GM18508 (cell line): ENCODE measurements at regions not wholly inside any gene's neighbourhood (a gene's known extent, or its start where the extent isn't known, plus 50 kb on each side); places are given as distances from the start of the nearest gene placed in this dataset.
"Not testable (repeated sequence)": the region's sequence is repeated elsewhere in the genome, so short reads cannot be mapped to it uniquely, and the experiment has no call there.

Experiments
- ATAC-seq: cut with Tn5 transposase; IDR thresholded peaks from one replicate; pipeline ENCODE4 v1.9.1; 2021; ENCODE audit warnings: moderate number of reproducible peaks; ENCODE audit not compliant: insufficient read depth, unreplicated experiment

GRCh38 chr5:83001796-83002381 is 75.3 kb downstream of the TMEM167A start:
- no peak for ATAC-seq

- no peak for ATAC-seq
These were observed 76.3 kb downstream of the TMEM167A start for GRCh38 chr5:83000922-83001321.

- no peak for ATAC-seq
These were observed 76.8 kb downstream of the TMEM167A start for GRCh38 chr5:83000428-83000827.

GRCh38 chr5:82993416-82993815 is 83.8 kb downstream of the TMEM167A start:
- ATAC-seq, result no peak

GRCh38 chr5:82992646-82993045 is 84.5 kb downstream of the TMEM167A start:
- ATAC-seq, result no peak

GRCh38 chr5:82991678-82992323 is 85.4 kb downstream of the TMEM167A start:
- no peak for ATAC-seq

GRCh38 chr5:82991059-82991458 is 86.1 kb downstream of the TMEM167A start:
- ATAC-seq, result no peak

GRCh38 chr5:82987188-82987587 is 90.0 kb downstream of the TMEM167A start:
- no peak for ATAC-seq

GRCh38 chr5:82986404-82986803 is 90.8 kb downstream of the TMEM167A start:
- ATAC-seq, result no peak

GRCh38 chr5:82985763-82986162 is 91.4 kb downstream of the TMEM167A start:
- no peak for ATAC-seq

GRCh38 chr5:82984786-82985735 is 92.1 kb downstream of the TMEM167A start:
- ATAC-seq, result no peak

- ATAC-seq, result no peak
These were observed 94.3 kb downstream of the TMEM167A start for GRCh38 chr5:82982846-82983245.

- ATAC-seq, result not testable (repeated sequence)
These were observed 100.3 kb downstream of the TMEM167A start for GRCh38 chr5:82976887-82977286.

- no peak for ATAC-seq
These were observed 101.4 kb downstream of the TMEM167A start for GRCh38 chr5:82975812-82976211.

- ATAC-seq, result no peak
These were observed 101.8 kb downstream of the TMEM167A start for GRCh38 chr5:82975396-82975795.

- ATAC-seq, result not testable (repeated sequence)
These were observed 102.8 kb downstream of the TMEM167A start for GRCh38 chr5:82974346-82974745.

- ATAC-seq, result no peak
These were observed 105.3 kb downstream of the TMEM167A start for GRCh38 chr5:82971901-82972300.

GRCh38 chr5:82971034-82971806 is 106.0 kb downstream of the TMEM167A start:
- ATAC-seq, result not testable (repeated sequence)

- ATAC-seq, result not testable (repeated sequence)
These were observed 107.8 kb downstream of the TMEM167A start for GRCh38 chr5:82969221-82969976.

- no peak for ATAC-seq
These were observed 110.1 kb downstream of the TMEM167A start for GRCh38 chr5:82967072-82967471.
